ENCODE measurements at regions not wholly inside any gene's neighbourhood (a gene's known extent, or its start where the extent isn't known, plus 50 kb on each side); places are given as distances from the start of the nearest gene placed in this dataset.
A peak's percentile ranks its signal among the peaks of the same experiment; 100 is the strongest.
"Not testable (repeated sequence)": the region's sequence is repeated elsewhere in the genome, so short reads cannot be mapped to it uniquely, and the experiment has no call there.

DNA sequence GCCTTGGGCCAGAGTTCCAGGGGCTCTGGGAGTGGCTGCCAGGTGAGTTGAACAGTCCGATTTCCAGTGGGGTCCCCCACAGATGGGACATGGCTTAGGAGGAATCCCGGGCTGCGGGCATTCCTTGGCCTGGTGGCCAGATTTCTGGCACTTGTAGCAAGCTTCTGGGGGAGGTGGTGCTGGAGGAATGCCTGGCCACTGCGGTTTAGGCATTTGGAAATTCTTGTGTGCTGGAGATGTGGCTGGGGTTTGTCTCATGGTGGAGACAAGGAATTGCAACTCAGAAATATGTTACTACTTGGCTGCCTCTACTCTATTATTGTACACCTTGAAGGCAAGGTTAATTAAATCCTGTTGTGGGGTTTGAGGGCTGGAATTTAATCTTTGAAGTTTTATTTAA, 779.8 kb downstream of the UQCRFS1 start:
- DNase-seq (ENCODE audit: low read depth in 4 of 4, low spot score in 3 of 4), result not testable (repeated sequence)

DNA sequence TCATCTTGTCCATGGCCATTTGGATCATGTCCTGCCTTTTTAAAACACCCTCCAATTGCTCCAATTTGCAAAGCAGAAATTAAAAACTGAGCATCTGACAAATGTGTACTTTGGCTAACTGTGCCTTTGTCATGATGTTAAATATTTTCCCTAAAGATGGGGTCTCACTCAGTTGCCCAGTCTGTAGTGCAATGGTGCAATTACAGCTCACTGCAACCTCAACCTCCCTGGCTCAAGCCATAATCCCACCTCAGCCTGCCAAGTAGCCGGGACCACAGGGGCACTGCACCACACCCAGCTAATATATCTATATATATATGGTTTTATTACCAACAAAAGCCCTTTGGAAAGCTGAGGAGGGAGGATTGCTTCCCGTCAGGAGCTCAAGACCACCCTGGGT, 782.7 kb downstream of the UQCRFS1 start:
- no peak for DNase-seq (ENCODE audit: low read depth in 4 of 4, low spot score in 3 of 4)

DNA sequence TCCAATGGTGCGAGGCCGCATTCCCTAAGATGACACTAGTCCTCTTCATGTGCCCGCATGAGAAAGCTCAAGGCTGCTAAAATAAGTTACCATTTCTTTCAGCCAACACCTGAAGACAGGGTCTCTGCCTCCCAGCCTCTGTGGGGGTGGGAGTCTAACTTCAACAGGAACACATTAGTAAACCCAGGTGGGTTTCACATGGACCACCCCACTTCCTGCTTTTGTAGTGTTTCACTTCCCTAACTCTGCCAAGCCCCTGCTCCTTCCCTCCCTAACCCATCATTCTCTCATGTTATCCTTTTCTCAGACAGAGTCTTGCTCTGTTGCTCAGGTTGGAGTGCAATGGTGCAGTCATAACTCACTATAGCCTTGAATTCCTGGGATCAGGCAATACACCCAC, 783.6 kb downstream of the UQCRFS1 start:
- DNase-seq (ENCODE audit: low read depth in 4 of 4, low spot score in 3 of 4), result no peak

DNA sequence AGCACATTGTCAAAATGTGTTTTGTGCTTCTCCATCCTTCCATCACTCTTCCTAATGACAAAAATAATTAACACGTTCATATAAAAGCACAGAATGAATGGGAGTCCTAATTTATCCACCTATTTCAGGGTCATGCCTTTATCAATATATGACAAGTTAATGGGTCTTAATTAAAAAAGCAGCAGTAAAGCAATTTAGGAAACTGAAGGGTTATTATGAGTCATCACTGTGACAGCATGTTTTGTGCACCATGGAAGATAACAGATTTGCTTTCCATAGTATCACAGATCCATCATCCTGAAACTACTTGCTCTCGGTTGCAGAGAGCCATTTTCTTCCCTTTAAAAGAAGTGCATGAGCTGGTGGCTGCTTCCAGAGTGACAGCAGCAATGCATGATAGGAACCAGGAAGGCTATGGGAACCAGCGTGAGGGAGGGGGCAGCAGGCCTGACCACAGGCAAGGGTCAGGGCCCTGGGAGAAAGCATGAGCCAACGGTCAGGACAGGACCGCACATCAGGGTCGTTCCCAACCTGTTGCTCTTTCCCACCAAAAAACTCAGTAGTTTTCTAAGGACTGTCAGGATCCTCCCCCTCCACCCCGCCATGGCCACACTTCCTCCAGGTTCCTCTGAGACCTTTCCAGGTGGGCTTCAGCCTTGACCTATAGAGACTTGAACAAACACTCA, 784.1 kb downstream of the UQCRFS1 start:
- DNase-seq (ENCODE audit: low read depth in 4 of 4, low spot score in 3 of 4), result no peak

DNA sequence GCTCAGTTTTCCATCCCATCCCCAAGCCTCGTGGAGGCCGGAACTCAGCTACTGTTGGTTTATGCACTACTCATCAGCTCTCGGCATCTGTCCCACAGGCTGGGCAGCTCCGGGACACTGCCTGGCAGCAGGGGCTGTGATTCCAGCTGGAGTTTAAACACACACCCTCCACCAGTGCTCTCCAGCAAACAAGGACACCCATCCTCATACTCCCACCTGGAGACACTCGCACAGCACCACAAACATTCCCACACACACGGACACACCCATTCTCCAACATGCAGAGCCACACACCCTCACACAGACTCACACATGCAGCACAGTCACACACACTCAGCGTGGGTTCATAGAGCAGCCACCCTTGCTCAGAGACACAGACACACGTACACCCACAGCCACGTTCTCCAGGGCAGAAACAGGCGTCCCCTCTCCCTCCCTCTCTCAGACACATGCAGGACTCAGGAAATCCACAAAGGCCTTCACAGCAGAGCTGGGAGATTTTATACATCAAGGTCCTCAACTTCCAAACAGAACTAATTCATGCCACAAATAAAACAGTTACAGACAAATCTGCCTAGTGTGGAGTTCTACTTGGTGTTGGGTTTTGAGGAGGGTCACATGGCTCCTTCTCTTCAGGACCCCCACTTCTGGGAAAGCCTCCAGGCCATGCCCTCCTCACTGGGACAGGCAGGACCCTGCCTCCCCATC, 785.4 kb downstream of the UQCRFS1 start:
- DNase-seq (ENCODE audit: low read depth in 4 of 4, low spot score in 3 of 4), result no peak

DNA sequence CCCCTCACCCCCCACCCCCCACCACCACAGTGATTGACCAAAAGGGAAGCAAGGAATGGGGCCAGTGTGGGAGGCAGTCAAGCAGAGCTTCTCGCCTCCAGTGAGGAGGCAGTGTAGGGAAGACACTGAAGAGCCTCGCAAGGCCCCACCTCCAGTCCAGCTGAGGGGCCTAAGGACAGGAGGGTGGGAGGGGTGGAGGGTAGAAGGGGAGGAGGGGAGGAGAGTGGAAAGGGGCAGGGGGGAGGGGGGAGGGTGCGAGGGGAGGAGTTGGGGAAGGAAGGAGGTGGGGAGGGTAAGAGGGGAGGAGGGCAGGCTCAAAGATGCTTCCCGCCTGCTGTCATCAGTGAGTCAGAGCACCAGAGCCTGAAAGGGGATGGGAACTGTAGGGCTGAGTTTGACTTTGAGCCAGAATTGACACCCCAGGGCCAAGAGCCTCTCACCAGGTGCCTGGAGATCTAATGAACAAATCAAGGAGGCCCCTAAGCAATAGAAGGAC, 786.2 kb downstream of the UQCRFS1 start:
- no peak for DNase-seq (ENCODE audit: low read depth in 4 of 4, low spot score in 3 of 4)

DNA sequence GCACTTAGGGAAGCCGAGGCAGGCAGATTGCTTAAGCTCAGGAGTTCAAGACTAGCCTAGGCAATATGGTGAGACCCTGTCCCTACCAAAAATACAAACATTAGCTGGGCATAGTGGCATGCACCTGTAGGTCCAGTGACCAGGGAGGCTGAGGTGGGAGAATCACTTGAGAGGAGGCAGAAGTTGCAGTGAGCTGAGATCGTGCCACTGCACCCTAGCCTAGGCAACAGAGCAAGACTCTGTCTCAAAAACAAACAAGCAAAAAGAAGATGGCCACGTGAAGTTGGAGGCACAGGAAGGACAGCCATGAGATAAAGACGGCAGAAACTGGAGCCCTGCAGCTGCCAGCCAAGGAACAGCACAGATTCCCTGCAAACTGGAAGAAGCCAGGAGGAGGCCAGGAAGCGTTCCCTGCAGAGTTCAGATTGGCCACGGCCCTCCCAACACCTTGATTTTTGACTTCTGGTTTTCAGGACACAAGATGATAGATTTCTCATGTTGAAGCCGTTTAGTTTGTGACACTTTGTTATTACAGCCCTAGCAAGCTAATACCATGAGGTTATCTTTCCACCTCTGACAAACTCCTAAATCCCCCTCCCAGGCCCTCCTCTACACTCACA, 786.7 kb downstream of the UQCRFS1 start:
- DNase-seq (ENCODE audit: low read depth in 4 of 4, low spot score in 3 of 4), result no peak

DNA sequence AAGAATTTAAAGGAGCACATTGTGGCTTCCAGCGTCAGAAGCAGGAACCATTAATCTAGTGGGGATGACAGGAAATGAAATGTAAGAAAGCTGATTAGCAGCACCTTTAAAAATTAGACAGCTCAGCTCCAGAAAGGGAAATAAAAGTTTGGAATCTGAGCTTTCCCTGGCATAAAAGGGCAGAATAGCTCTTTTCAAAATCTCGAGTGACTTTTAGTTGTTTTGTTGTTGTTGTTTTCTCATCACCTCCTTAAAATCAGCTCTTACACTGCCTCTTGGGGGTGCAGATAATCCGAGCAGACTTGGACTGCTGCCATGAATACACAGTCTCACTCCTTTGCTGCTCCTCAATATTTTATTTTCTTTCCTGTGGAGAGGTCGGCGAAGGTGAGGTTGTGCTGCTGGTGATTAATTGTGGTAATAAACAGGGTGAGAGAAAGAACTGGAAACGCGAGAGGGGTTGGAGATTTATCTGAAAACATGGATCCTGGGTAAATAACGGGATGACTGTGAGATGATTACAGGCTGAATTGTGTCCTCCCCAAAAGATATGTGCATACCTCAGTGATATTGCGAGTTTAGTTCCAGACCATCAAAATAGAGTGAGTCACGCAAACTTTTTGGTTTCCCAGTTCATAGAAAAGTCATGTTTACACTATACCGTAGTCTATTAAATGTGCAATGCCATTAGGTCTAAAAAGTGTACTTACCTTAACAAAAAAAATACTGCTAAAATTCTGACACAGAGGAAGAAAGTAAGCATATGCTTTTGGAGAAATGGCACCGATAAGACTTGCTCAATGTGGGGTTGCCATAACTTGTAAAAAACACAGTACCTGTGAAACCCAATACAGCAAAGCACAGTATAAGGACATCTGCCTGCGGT, 787.7 kb downstream of the UQCRFS1 start:
- peak in 1 of 4 donors; percentile 52 for DNase-seq (ENCODE audit: low read depth in 4 of 4, low spot score in 3 of 4)

DNA sequence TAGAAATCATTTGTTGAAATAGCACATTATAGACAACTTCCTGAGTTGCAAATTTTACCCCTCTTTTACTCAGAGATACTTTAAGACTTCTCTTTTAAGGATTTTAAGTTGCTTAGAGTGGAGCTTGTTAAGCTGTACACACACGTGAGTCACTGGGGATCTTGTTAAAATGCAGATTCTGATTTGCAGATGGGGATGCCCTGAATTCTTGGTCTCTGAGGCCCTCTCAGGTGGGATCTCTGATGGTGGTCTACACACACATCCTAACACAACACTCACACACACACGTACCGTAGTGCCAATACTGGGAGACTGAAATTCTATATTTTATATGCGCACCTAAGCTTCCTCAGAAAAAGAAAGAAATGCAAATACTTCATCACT, 788.3 kb downstream of the UQCRFS1 start:
- DNase-seq (ENCODE audit: low read depth in 4 of 4, low spot score in 3 of 4), result no peak

DNA sequence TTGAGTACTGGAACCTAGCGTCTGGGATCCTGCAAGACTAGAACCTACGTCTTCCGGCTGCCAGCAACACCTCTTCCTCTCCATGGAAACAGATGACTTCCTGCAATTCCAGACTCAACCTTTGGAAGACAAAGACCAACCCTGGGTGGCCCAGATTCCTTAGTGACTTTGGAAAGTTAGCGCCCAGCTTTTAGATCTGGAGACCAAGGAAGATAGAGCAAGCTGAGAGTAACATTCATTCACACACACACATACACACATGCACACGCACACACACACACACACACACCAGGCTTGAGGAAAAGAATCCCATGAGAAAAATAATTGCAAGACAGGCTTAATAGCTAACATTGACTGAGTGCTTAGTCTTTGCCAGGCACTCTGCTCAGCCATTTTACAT, 788.9 kb downstream of the UQCRFS1 start:
- DNase-seq (ENCODE audit: low read depth in 4 of 4, low spot score in 3 of 4), result no peak

DNA sequence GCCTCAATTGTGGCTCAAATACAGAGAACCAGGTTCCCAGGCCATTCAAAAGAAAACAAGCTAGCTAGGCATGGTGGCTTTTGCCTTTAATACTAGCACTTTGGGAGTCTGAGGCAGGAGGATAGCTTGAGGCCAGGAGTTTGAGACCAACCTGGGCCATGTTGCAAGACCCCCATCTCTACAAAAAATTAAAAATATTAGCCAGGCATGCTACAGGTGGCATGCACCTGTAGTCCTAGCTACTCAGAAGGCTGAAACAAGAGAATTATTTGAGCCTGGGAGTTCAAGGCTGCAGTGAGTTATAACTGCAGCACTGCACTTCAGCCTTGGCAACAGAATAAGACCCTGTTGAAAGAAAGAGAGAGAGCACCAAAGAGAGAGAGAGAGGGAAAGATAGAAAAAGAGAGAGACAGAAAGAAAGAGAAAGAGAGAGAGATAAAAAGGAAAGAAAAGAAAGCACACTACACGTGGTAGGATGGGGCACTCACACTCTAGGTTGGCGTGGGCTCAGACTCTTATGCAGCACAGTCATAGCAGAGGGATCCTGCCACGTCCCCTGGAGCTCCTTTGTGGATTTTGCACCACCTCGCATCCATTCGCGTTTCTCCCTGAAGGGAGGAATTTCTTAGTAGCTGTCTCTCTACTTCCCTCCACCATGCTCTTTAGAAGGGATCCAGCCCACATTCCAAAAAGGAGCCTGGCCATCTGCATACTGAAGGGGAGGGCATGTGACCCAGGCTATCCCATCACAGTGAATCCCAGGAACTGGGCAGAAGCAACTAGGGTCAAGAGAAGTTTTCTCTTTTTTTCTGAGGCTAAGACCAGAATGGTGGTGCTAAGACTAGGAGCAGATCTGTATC, 789.9 kb downstream of the UQCRFS1 start:
- no peak for DNase-seq (ENCODE audit: low read depth in 4 of 4, low spot score in 3 of 4)

DNA sequence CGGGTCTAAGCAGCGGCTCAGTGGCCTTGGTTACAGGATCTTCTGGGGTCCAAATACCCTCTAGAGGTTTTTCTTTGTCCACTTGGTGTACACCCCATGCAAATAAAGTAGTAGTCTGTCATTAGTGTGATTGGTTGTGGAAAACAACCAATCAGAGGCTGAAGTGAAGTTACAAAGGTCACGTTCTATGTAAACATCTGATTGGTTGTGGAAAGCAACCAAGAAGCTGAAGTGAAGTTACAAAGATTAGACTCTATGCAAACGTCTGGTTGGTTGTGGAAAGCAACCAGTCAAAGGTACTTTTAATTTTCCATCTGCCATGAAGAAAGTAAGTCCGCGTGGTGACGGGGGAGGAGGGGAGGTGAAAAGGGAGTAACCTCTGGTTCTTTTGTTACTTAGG, 790.9 kb downstream of the UQCRFS1 start:
- no peak for DNase-seq (ENCODE audit: low read depth in 4 of 4, low spot score in 3 of 4)

DNA sequence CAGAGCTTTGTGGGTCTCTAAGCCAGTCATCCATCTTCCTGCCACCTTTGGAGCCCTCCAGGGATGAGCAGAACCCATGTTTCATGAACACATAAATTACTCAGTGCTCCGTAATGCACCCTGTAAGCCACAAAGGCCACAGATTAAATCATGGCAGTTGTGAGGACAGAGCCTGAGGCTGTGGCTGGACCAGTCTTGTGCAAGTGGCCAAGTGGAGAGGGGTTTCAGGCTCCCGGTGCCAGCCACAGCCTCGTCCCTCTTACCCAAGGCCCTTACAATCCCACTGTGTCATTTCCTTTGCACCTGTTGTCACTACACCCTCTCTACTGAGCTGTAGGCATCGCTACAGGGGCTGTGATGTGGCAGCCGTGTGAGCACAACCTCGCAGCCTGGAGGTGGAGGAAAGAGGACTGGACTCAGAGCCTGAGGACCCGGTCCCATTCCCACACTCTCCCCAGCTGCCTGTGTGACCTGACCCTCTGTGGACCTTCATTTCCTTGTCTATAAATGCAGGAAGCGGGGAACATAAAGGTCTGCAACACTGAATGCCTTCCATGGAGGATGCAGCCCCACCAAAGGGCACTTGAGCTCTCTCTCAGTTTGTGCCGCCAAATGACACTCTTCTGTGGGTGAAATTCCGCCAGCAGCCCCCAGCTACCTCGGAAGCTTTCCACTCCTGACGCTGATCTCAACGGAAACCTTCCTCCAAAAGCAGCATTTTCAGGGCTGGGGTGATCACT, 792.0 kb downstream of the UQCRFS1 start:
- DNase-seq (ENCODE audit: low read depth in 4 of 4, low spot score in 3 of 4), result no peak

DNA sequence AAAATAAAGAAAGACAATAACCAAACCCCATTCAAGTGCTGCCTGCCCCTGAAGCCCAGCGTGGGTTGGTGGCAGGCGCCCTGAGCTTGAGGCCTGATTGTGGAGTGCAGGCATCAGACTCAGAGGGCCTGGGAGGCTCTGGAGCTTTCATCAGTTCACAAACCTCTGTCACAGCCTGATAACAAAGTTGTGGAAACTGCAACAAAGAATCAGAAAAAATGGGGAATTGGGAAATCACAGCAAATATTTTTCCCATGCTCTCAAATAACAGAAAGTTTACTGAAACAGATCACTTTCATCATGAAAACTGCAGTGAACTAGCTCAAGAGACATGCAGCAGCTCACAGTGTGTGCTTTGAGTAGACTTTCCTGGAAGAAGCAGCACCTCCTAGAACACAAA, 793.6 kb downstream of the UQCRFS1 start:
- no peak for DNase-seq (ENCODE audit: low read depth in 4 of 4, low spot score in 3 of 4)

DNA sequence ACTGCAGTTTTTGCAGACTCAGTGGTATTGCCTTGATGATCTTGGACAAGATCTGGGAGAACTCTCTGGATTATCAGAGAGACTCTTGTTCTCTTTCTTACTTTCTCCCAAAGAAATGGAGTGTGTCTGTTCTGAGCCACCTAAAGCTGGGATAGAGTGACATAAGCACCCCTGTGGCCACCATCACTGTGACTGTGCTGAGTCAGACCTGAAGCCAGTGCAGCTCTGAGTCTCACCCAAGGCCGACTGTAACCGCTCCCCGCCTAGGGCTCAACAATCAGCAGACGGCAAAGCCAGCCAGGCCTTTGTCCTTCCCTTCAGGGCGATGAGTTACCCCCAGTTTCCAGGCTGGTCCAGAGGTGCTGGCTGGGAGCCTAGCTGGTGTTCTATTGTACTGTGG, 795.6 kb downstream of the UQCRFS1 start:
- DNase-seq (ENCODE audit: low read depth in 4 of 4, low spot score in 3 of 4), result no peak

DNA sequence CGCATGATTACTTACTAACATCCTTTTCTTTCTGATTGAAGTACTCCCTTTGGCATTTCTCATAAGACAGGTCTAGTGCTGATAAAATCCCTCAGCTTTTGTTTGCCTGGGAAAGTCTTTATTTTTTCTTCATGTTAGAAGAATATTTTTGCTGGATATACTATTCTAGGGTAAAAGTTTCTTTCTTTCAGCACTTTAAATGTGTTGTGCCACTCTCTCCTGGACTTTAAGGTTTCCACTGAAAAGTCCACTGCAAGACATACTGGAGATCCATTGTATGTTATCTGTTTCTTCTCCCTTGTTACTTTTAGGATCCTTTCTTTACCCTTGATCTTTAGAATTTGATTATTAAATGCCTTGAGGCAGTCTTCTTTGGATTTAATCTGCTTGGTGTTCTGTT, 796.7 kb downstream of the UQCRFS1 start:
- no peak for DNase-seq (ENCODE audit: low read depth in 4 of 4, low spot score in 3 of 4)

DNA sequence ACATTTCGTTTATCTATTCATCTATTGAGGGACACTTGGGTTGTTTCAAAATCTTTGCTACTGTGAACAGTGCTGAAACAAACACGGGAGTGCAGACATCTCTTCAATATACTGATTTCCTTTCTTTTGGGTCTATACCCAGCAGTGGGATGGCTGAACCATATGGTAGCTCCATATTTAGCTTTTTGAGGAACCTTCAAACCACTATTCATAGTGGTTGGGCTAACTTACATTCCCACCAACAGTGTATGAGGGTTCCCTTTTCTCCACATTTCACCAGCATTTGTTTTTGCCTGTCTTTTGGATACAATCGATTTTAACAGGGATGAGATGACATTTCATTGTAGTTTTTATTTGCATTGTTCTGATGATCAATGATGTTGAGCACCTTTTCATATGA, 798.2 kb downstream of the UQCRFS1 start:
- DNase-seq (ENCODE audit: low read depth in 4 of 4, low spot score in 3 of 4), result no peak

DNA sequence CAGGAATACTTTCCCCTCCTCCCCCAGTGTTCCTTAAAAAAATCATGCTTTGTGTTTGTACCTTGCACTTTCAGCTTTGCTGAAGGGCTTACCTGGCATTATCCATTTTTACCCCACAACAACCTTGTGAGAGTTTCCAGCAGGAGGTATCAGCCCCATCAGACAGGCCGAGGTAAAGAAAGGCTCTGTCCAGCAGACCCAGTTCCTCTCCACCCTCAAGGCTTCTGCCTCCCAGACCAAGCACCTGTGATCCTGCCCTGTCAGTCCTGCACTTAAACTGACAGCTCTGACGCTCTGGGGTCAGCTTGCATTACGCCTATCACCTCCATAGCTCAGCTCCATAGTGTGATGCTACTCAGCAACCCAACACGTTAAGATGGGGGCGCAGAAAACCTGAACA, 803.1 kb downstream of the UQCRFS1 start:
- no peak for DNase-seq (ENCODE audit: low read depth in 4 of 4, low spot score in 3 of 4)

DNA sequence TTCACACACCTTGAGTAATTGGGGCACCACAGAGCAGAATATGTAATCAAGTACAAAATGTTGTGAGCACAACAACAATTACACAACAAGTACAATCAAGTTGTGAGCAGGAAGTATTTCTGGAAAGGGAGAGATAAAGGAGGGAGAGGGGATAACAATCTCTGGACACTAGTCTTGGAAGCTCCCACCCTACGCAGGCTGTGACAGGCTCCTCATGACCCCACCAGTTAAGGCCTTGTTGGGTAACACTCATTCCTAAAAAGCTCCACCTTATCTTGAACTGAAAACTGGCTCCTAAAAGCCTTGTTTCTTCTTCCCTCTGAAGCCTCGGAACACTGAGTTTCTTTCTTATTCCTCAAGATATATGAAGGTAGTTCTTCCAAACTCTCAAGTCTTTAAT, 806.0 kb downstream of the UQCRFS1 start:
- DNase-seq (ENCODE audit: low read depth in 4 of 4, low spot score in 3 of 4), result no peak
